OCI-LY7 (cell line): ENCODE measurements at regions not wholly inside any gene's neighbourhood (a gene's known extent, or its start where the extent isn't known, plus 50 kb on each side); places are given as distances from the start of the nearest gene placed in this dataset.

Experiments used
- BruUV-seq: library from RNA; stranded (reverse); fragments of 400-500 nt; replicated peaks from 2 replicates; lab custom pipeline; 2021; lab: Mats Ljungman, UMichigan
- CTCF ChIA-PET: fragments of 300-600 bp; sonication (Branson Sonifier 250); formaldehyde crosslinking; loops from one replicate; lab custom pipeline; 2022; ENCODE audit warnings: antibody characterized with exemption; ENCODE audit not compliant: unreplicated experiment; lab: Charles Lee
- POLR2A ChIA-PET: fragments of 300-600 bp; sonication (Branson Sonifier 250); formaldehyde crosslinking; loops from one replicate; lab custom pipeline; 2022; ENCODE audit warnings: antibody characterized with exemption; lab: Charles Lee
- DNase-seq: peaks from one replicate; pipeline ENCODE4 v3.0.0-alpha.2; 2015; ENCODE audit warnings: low spot score
- H2AFZ ChIP-seq: fragments of 200-600 bp; sonication (generic), shearing (Covaris generic); 2 replicates; pipeline ENCODE4 v1.6.1; 2014; ENCODE audit warnings: mild to moderate bottlenecking, antibody characterized with exemption, low read length, moderate library complexity
- H3K27ac ChIP-seq: fragments of 200-600 bp; sonication (generic); 2 replicates; pipeline ENCODE4 v1.5.1; 2014; ENCODE audit warnings: mixed run types, low read depth, mild to moderate bottlenecking, moderate library complexity, low read length, inconsistent platforms; ENCODE audit not compliant: poor library complexity, severe bottlenecking
- H3K36me3 ChIP-seq: fragments of 200-600 bp; sonication (generic); 2 replicates; pipeline ENCODE4 v1.6.1; 2014; ENCODE audit warnings: mild to moderate bottlenecking, antibody characterized with exemption, low read length, moderate library complexity, mixed read lengths; ENCODE audit not compliant: insufficient read depth
- H3K4me1 ChIP-seq: fragments of 200-600 bp; sonication (generic); 2 replicates; pipeline ENCODE4 v1.5.1; 2014; ENCODE audit warnings: mild to moderate bottlenecking, low read length; ENCODE audit not compliant: insufficient read depth, poor library complexity, severe bottlenecking
- H3K4me2 ChIP-seq: fragments of 200-600 bp; sonication (generic); 2 replicates; pipeline ENCODE4 v1.6.1; 2014; ENCODE audit warnings: mild to moderate bottlenecking, low read length
- H3K4me3 ChIP-seq: fragments of 200-600 bp; sonication (generic); 2 replicates; pipeline ENCODE4 v1.5.1; 2014; ENCODE audit warnings: mild to moderate bottlenecking, low read depth, low read length; ENCODE audit not compliant: poor library complexity, severe bottlenecking
- H3K79me2 ChIP-seq: fragments of 200-600 bp; sonication (generic); 2 replicates; pipeline ENCODE4 v1.6.1; 2016; ENCODE audit warnings: low read depth, mild to moderate bottlenecking, low read length, moderate library complexity, mixed read lengths; ENCODE audit not compliant: insufficient read depth
- H3K9me2 ChIP-seq: fragments of 200-600 bp; sonication (generic); 2 replicates; pipeline ENCODE4 v1.6.1; 2016; ENCODE audit warnings: mild to moderate bottlenecking, low read length, mixed read lengths; ENCODE audit not compliant: insufficient read depth
- H3K9me3 ChIP-seq: fragments of 200-600 bp; sonication (generic); 2 replicates; pipeline ENCODE4 v1.6.1; 2014; ENCODE audit warnings: mild to moderate bottlenecking, mixed run types, low read length, mixed read lengths
- H4K20me1 ChIP-seq: fragments of 200-600 bp; sonication (generic); 2 replicates; pipeline ENCODE4 v1.6.1; 2014; ENCODE audit warnings: mild to moderate bottlenecking, antibody characterized with exemption, low read length, moderate library complexity, mixed read lengths; ENCODE audit not compliant: insufficient read depth
- EZH2phosphoT487 ChIP-seq: fragments of 200-600 bp; sonication (generic); IDR thresholded peaks from 2 replicates; pipeline ENCODE4 v1.6.1; 2018; ENCODE audit warnings: low read depth, borderline replicate concordance, mild to moderate bottlenecking, mixed run types, antibody characterized with exemption, low read length, moderate library complexity, mixed read lengths
- intact Hi-C: fragments of 100-400 bp; cut with micrococcal nuclease; formaldehyde crosslinking; loops from one replicate; pipeline ENCODE4 v1.10.0; 2022; ENCODE audit not compliant: unreplicated experiment
- TF ChIP-seq, protein P1 (sequence below): fragments of 200-600 bp; sonication (generic); conservative IDR thresholded peaks from 2 replicates; pipeline ENCODE4 v1.5.1; 2014; ENCODE audit warnings: mild to moderate bottlenecking, antibody characterized with exemption, low read length, moderate library complexity, mixed read lengths

DNA sequence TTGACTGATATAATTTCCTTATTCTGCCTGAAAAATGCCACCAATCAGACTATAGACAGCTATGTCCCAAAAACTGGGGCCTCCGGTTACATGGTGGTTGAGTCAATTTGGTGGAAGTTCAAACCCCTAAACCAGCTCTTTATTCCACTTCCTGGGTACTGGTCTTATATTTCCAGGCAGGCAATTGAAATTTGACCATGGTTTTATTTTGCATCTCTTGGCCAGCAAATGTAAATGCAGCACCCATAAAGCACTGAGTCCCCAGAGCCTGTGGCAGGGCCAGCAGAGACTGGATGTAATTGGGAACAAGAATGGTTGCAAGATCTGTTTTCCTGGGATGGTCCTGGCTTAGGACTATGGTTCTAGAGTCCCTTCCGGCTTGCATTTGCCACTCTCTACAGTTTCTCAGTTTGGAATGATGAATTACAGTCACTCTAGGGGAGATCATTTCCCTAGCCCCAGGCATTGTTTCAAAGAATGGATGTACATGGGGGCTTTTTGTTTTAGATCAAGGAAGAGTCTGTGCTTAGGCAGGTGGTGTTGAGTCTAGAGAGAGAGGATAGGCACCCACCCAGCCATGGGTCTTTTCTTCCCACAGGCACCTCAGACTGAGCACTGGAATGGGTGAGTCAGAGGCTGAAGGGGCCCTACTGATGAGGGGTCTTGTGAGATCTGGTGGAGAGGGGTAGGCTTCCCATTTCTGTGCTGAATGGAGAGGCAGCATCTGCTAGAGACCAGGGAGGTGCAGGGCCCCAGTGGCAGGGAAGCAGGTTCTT lies 108.4 kb upstream of the CDC42EP3 start:
- TF ChIP-seq EZH2phosphoT487: no peak
- DNase-seq: no peak
- Histone ChIP-seq H3K9me2 (no peaks in the 10 kb centered on the region), H3K79me2 (no peaks in the 10 kb centered on the region), H3K4me2 (no peak overlapping the region), H3K4me1 (no peaks in the 10 kb centered on the region), H4K20me1 (no peaks in the 10 kb centered on the region), H3K27ac (no peak overlapping the region), H3K9me3 (no peaks in the 10 kb centered on the region), H3K4me3 (no peak overlapping the region), H3K36me3 (no peaks in the 10 kb centered on the region), H2AFZ (no peak overlapping the region)
- POLR2A ChIA-PET: no interaction called here
- no TSS peak for BruUV-seq
- intact Hi-C loops: no loop called here
- CTCF ChIA-PET: no interaction called here

DNA sequence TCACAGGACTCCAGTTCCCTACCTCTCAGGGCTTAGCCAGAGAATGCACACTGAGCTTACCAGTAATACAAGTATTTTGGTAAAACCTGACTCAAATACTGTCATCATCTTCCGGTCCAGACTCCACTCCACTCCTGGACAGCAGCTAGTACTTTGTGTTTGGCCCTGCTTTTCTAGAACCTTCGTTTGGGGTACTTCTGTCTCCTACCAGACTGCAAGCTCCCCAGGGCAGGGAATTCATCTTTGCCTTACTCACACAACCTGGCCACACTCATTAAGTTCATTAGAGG lies 108.9 kb upstream of the CDC42EP3 start:
- Histone ChIP-seq H3K4me2 (no peak overlapping the region), H3K9me3 (no peaks in the 10 kb centered on the region), H3K4me1 (no peaks in the 10 kb centered on the region), H2AFZ (no peak overlapping the region), H3K9me2 (no peaks in the 10 kb centered on the region), H3K4me3 (no peak overlapping the region), H3K79me2 (no peaks in the 10 kb centered on the region), H4K20me1 (no peaks in the 10 kb centered on the region), H3K36me3 (no peaks in the 10 kb centered on the region), H3K27ac (no peak overlapping the region)
- no peak for TF ChIP-seq EZH2phosphoT487
- TF ChIP-seq, protein P1, sequence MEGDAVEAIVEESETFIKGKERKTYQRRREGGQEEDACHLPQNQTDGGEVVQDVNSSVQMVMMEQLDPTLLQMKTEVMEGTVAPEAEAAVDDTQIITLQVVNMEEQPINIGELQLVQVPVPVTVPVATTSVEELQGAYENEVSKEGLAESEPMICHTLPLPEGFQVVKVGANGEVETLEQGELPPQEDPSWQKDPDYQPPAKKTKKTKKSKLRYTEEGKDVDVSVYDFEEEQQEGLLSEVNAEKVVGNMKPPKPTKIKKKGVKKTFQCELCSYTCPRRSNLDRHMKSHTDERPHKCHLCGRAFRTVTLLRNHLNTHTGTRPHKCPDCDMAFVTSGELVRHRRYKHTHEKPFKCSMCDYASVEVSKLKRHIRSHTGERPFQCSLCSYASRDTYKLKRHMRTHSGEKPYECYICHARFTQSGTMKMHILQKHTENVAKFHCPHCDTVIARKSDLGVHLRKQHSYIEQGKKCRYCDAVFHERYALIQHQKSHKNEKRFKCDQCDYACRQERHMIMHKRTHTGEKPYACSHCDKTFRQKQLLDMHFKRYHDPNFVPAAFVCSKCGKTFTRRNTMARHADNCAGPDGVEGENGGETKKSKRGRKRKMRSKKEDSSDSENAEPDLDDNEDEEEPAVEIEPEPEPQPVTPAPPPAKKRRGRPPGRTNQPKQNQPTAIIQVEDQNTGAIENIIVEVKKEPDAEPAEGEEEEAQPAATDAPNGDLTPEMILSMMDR: no peak
- CTCF ChIA-PET: no interaction called here
- POLR2A ChIA-PET: no interaction called here
- intact Hi-C loops: no loop called here
- no peak for DNase-seq
- BruUV-seq: no TSS peak

DNA sequence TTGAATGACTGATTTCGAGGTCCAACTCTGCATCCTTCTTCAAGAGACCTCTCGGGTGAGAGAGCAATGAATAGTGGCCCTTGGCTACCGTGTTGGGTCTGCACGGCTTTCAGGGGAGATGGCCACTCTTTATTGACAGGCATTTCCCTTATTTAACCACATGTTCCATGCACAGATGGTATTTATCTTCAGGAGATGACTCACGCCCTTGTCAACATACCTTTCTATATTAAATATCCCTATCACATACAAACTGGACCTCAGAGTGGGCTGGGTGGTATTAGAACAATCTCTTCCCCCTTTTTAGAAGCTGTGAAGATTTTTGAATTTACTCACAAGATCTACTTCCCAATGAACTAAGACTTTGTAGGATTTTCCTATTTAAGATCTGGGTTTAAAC lies 109.6 kb upstream of the CDC42EP3 start:
- Histone ChIP-seq H3K9me2 (no peaks in the 10 kb centered on the region), H3K4me1 (no peaks in the 10 kb centered on the region), H3K4me3 (no peak overlapping the region), H3K79me2 (no peaks in the 10 kb centered on the region), H3K9me3 (no peaks in the 10 kb centered on the region), H2AFZ (no peak overlapping the region), H4K20me1 (no peaks in the 10 kb centered on the region), H3K4me2 (no peak overlapping the region), H3K27ac (no peak overlapping the region), H3K36me3 (no peaks in the 10 kb centered on the region)
- BruUV-seq: no TSS peak
- DNase-seq: no peak
- CTCF ChIA-PET: no interaction called here
- TF ChIP-seq EZH2phosphoT487: no peak
- TF ChIP-seq, protein P1: no peak
- POLR2A ChIA-PET: interaction anchor here (0.7 kb wide), 1 partner anchor 36 kb away, joined by 4 read pairs; no protein-coding TSS in a partner anchor
- intact Hi-C loops: no loop called here
